Left ventricle myocardium inferior (tissue), 1 donor: ENCODE measurements at regions not wholly inside any gene's neighbourhood (a gene's known extent, or its start where the extent isn't known, plus 50 kb on each side); places are given as distances from the start of the nearest gene placed in this dataset.

Experiments used
- DNase-seq: peaks from one replicate; pipeline ENCODE4 v3.0.0-alpha.2; 2020
- H3K27ac ChIP-seq: fragments of 200-600 bp; replicated peaks from 2 replicates; pipeline ENCODE4 v1.8.0; 2021
- H3K27me3 ChIP-seq: fragments of 200-600 bp; 2 replicates; pipeline ENCODE4 v1.8.0; 2021; ENCODE audit warnings: low read depth
- H3K36me3 ChIP-seq: fragments of 200-600 bp; 2 replicates; pipeline ENCODE4 v1.8.0; 2021
- H3K4me1 ChIP-seq: fragments of 200-600 bp; 2 replicates; pipeline ENCODE4 v1.8.0; 2021
- H3K4me3 ChIP-seq: fragments of 200-600 bp; 2 replicates; pipeline ENCODE4 v1.8.0; 2021; ENCODE audit warnings: mild to moderate bottlenecking, moderate library complexity
- H3K9me3 ChIP-seq: fragments of 200-600 bp; replicated peaks from 2 replicates; pipeline ENCODE4 v1.8.0; 2021
- intact Hi-C: fragments of 100-400 bp; cut with micrococcal nuclease; formaldehyde crosslinking; loops from one replicate; pipeline ENCODE4 v1.11.0; 2022
- TF ChIP-seq, protein P1 (sequence below): fragments of 200-600 bp; IDR thresholded peaks from 2 replicates; pipeline ENCODE4 v1.8.0; 2021; ENCODE audit warnings: antibody characterized with exemption, mild to moderate bottlenecking, borderline replicate concordance
- donor health status: DM: no; HTN: yes; CAD: no; lungs with severe emphysema.

DNA sequence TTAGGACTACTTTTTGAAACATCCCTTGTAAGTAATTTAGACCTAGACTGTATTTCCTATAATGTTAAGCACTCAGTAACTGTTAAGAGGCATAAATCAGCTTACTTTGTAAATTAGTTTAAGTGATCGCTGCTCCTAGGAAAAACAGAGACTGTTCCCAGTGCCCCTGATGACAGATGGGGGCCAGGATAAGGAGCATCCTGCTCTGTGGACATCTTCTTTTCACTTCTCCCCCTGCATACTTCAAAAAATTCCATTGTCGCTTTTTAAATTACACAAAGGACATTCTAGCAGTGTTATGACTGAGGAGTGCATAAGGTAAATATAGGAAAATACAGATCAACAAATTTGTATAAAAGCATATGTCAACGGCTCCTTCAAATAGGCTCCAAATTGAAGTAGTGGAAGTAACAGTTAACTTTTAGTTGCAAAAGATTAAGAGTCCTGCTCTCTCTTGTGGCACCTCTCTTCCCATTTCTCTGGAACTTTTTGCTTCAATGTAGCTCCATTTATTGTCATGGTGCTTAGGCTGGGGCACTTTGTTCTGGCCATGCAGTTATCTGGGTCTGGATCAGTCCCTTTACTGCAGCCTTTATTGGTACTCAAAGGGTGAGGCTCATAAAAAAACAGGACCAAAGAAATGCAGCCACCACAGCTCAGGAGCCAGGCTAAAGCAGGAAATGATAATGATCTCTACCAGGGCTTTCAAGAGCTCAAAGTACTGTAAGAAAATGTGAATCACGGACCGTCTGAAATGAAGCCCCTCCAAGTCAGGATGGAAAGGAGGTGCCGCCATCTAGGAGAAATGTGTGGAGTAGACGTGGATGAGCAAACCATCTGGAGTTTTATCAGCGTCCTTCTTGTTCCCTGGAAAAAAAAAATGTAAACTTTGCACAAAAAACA, 162.1 kb upstream of the ZNF516 start:
- TF ChIP-seq, protein P1, sequence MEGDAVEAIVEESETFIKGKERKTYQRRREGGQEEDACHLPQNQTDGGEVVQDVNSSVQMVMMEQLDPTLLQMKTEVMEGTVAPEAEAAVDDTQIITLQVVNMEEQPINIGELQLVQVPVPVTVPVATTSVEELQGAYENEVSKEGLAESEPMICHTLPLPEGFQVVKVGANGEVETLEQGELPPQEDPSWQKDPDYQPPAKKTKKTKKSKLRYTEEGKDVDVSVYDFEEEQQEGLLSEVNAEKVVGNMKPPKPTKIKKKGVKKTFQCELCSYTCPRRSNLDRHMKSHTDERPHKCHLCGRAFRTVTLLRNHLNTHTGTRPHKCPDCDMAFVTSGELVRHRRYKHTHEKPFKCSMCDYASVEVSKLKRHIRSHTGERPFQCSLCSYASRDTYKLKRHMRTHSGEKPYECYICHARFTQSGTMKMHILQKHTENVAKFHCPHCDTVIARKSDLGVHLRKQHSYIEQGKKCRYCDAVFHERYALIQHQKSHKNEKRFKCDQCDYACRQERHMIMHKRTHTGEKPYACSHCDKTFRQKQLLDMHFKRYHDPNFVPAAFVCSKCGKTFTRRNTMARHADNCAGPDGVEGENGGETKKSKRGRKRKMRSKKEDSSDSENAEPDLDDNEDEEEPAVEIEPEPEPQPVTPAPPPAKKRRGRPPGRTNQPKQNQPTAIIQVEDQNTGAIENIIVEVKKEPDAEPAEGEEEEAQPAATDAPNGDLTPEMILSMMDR = no peak
- H3K27ac ChIP-seq = no peak overlapping the region
- no peaks in the 10 kb centered on the region for H3K36me3 ChIP-seq
- no peaks in the 10 kb centered on the region for H3K4me1 ChIP-seq
- H3K4me3 ChIP-seq = no peak overlapping the region
- peaks cover 64% of the 10 kb centered on the region for H3K27me3 ChIP-seq
- intact Hi-C loops = no loop called here
- DNase-seq = no peak
- no peaks in the 10 kb centered on the region for H3K9me3 ChIP-seq

DNA sequence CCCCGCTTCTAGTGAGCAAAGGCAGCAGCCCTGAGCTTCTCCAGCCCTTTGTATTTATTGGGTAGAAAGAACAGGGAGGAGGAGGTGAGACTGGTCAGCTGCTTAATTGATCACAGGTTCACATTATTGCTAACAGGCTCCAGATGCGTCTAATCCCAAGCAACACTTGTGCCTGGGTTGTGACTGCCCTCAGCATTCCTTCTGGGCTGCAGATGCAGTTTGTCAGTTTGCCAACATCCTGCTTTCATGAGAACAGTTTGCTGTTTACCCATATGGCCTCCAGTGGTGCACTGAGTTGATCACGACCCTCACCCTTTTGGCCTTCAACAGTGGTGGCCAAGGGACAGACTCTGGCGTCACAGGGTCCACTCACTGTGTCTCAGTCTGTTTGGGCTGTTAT, 159.5 kb upstream of the ZNF516 start:
- H3K4me1 ChIP-seq = no peaks in the 10 kb centered on the region
- H3K27ac ChIP-seq = no peak overlapping the region
- intact Hi-C loops = no loop called here
- no peak for DNase-seq
- H3K36me3 ChIP-seq = no peaks in the 10 kb centered on the region
- no peak overlapping the region for H3K4me3 ChIP-seq
- no peaks in the 10 kb centered on the region for H3K9me3 ChIP-seq
- H3K27me3 ChIP-seq = peaks cover 88% of the 10 kb centered on the region
- TF ChIP-seq, protein P1 = no peak

DNA sequence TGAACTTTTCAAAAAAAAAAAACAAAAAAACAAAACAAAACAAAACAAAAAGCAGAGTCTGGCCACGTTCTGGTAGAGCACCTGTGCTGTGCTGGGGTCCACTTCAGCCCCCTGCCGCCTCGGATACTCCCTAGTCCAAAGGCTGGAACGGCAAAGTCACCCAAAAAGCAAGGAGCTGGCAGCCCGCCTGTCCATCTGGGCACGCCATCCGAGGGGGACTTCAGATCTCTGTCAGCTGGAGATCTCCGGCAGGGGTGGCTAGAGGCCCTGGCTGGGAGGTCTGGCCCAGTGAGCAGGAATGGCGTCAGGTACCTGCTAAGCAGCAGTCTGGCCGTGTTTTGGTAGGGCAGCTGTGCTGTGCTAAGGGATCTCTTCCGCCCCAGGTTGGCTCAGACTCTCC, 152.3 kb upstream of the ZNF516 start:
- no peak overlapping the region for H3K4me3 ChIP-seq
- H3K4me1 ChIP-seq = no peaks in the 10 kb centered on the region
- H3K36me3 ChIP-seq = no peaks in the 10 kb centered on the region
- DNase-seq = no peak
- H3K27ac ChIP-seq = no peak overlapping the region
- intact Hi-C loops = no loop called here
- peaks cover 49% of the 10 kb centered on the region for H3K27me3 ChIP-seq
- TF ChIP-seq, protein P1 = no peak
- no peaks in the 10 kb centered on the region for H3K9me3 ChIP-seq

DNA sequence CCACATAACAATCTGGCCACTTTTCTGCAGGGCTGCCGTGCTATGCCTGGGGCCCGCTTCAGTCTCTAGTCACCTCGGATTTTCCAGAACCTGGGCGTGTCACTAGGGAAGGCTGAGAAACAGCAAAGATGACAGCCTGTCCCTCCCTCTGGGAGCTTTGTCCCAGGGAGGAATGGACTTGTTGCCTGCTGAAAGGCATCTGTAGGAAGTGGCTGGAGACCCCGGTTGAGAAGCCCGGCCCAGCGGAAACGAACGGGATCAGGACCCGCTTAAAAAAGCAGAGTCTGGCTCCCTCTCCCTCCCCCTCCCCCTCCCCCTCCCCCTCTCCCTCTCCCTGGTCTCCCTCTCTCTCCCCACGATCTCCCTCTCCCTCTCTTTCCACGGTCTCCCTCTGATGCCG, 149.5 kb upstream of the ZNF516 start:
- H3K36me3 ChIP-seq = no peaks in the 10 kb centered on the region
- peaks cover 36% of the 10 kb centered on the region for H3K27me3 ChIP-seq
- no peak overlapping the region for H3K4me3 ChIP-seq
- no peak for DNase-seq
- intact Hi-C loops = no loop called here
- no peaks in the 10 kb centered on the region for H3K4me1 ChIP-seq
- H3K9me3 ChIP-seq = no peaks in the 10 kb centered on the region
- no peak overlapping the region for H3K27ac ChIP-seq
- TF ChIP-seq, protein P1 = no peak

DNA sequence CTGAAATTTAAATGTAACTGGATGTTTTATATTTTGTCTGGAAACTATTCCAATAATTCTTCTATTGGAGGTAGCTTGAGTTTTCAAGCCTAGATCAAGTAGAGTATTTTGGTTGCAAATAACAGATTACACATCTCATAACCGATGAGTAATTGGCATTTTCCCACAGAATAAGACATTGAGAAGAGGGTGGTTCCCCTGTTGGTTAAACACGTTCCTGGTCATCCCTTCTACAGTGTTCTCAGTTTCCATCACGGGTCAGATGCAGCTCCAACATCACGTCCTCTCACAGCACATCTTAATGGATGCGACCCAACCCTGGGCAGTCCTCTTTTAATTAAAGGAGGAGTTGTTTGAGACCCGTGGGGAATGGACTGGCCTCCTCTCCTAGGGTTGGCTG, 149.0 kb upstream of the ZNF516 start:
- Histone ChIP-seq H3K27ac (no peak overlapping the region), H3K9me3 (no peaks in the 10 kb centered on the region), H3K4me3 (no peak overlapping the region), H3K36me3 (no peaks in the 10 kb centered on the region), H3K27me3 (peaks cover 36% of the 10 kb centered on the region), H3K4me1 (no peaks in the 10 kb centered on the region)
- TF ChIP-seq, protein P1 = no peak
- DNase-seq = no peak
- intact Hi-C loops = no loop called here
